SK-N-SH treated with all-trans-retinoic acid at 6 μM for 48 hours (cell line): ENCODE measurements at regions not wholly inside any gene's neighbourhood (a gene's known extent, or its start where the extent isn't known, plus 50 kb on each side); places are given as distances from the start of the nearest gene placed in this dataset.

ENCODE experiments used
- ATAC-seq: fragments of 200-7000 bp; cut with Tn5 transposase; 3 replicates; pipeline ENCODE4 v1.9.1; 2020; ENCODE audit warnings: mild to moderate bottlenecking, moderate library complexity
- BACH2 ChIP-seq: fragments of 250-450 bp; sonication (Bioruptor Pico); IDR thresholded peaks from 2 replicates; pipeline ENCODE4 v1.9.0; 2021; ENCODE audit warnings: mild to moderate bottlenecking, borderline replicate concordance
- CSDC2 ChIP-seq: fragments of 250-450 bp; sonication (Bioruptor Pico); IDR thresholded peaks from 2 replicates; pipeline ENCODE4 v1.5.0; 2020; ENCODE audit warnings: mild to moderate bottlenecking, moderate library complexity
- ISL1 ChIP-seq: fragments of 250-450 bp; sonication (Bioruptor Pico); IDR thresholded peaks from 2 replicates; pipeline ENCODE4 v2.1.2; 2022; ENCODE audit warnings: mild to moderate bottlenecking, moderate library complexity
- OSR1 ChIP-seq: fragments of 250-450 bp; sonication (Bioruptor Pico); IDR thresholded peaks from 2 replicates; pipeline ENCODE4 v1.8.0; 2022; ENCODE audit warnings: moderate library complexity, mild to moderate bottlenecking, inconsistent platforms
- PPARA ChIP-seq: fragments of 250-450 bp; sonication (Bioruptor Pico); IDR thresholded peaks from 2 replicates; pipeline ENCODE4 v1.5.0; 2020; ENCODE audit warnings: mild to moderate bottlenecking, borderline replicate concordance
- SNAI2 ChIP-seq: fragments of 250-450 bp; sonication (Bioruptor Pico); IDR thresholded peaks from 2 replicates; pipeline ENCODE4 v1.5.0; 2020; ENCODE audit warnings: mild to moderate bottlenecking, moderate library complexity
- TCF4 ChIP-seq: fragments of 250-450 bp; sonication (Bioruptor Pico); IDR thresholded peaks from 2 replicates; pipeline ENCODE4 v1.8.0; 2021; ENCODE audit warnings: mild to moderate bottlenecking, moderate library complexity, borderline replicate concordance
- TOX ChIP-seq: fragments of 250-450 bp; sonication (Bioruptor Pico); IDR thresholded peaks from 2 replicates; pipeline ENCODE4 v1.8.0; 2021; ENCODE audit warnings: mild to moderate bottlenecking, moderate library complexity, borderline replicate concordance
- ZC3H10 ChIP-seq: fragments of 250-450 bp; sonication (Bioruptor Pico); IDR thresholded peaks from 2 replicates; pipeline ENCODE4 v1.5.1; 2021; ENCODE audit warnings: mild to moderate bottlenecking, moderate library complexity
- ZFP3 ChIP-seq: fragments of 250-450 bp; sonication (Bioruptor Pico); IDR thresholded peaks from 2 replicates; pipeline ENCODE4 v1.5.0; 2020; ENCODE audit warnings: mild to moderate bottlenecking, moderate library complexity
- ZFP30 ChIP-seq: fragments of 450-650 bp; formaldehyde crosslinking; IDR thresholded peaks from 2 replicates; pipeline ENCODE4 v1.5.0; 2022; ENCODE audit warnings: mild to moderate bottlenecking, moderate library complexity
- ZNF565 ChIP-seq: fragments of 450-650 bp; formaldehyde crosslinking; conservative IDR thresholded peaks from 2 replicates; pipeline ENCODE4 v1.5.0; 2020; ENCODE audit warnings: low read depth, mild to moderate bottlenecking, moderate library complexity
- ZNF70 ChIP-seq: fragments of 450-650 bp; formaldehyde crosslinking; IDR thresholded peaks from 2 replicates; pipeline ENCODE4 v1.5.0; 2020; ENCODE audit warnings: mild to moderate bottlenecking, moderate library complexity
- ZNF8 ChIP-seq: fragments of 450-650 bp; formaldehyde crosslinking; IDR thresholded peaks from 2 replicates; pipeline ENCODE4 v1.5.0; 2020; ENCODE audit warnings: mild to moderate bottlenecking, moderate library complexity
- TF ChIP-seq, protein P1 (sequence below): fragments of 250-450 bp; sonication (Bioruptor Pico); IDR thresholded peaks from 2 replicates; pipeline ENCODE4 v1.8.0; 2020; ENCODE audit warnings: mild to moderate bottlenecking, moderate library complexity, borderline replicate concordance
- TF ChIP-seq, protein P2 (sequence below): fragments of 250-450 bp; sonication (Bioruptor Pico); IDR thresholded peaks from 2 replicates; pipeline ENCODE4 v1.8.0; 2021; ENCODE audit warnings: low read depth, mild to moderate bottlenecking, moderate library complexity, borderline replicate concordance
- TF ChIP-seq, protein P3 (sequence below): fragments of 250-450 bp; sonication (Bioruptor Pico); IDR thresholded peaks from 2 replicates; pipeline ENCODE4 v1.5.1; 2021; ENCODE audit warnings: mild to moderate bottlenecking, moderate library complexity

DNA sequence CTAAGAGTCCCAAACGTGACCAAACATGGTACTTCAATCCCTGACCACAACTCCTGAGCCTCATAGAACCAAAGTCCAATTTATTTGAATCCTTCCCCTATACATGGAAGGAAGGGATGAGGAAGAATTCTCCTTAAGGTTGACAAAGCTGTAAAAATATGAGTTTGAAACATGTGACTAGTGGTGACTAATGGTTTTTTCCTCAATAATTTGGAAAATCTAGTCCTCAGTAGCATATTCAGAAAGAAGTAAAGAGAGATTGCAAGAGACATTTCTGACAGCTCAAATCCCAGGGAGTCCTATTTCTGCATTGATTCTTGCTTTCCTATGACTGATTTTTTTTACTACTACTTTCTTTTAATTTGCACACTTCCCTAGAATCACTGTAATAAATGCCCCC, 443.7 kb downstream of the FRK start:
- no peak for TF ChIP-seq TOX (CRISPR knock-in tag)
- TF ChIP-seq ZFP30 (CRISPR knock-in tag) = no peak
- TF ChIP-seq, protein P1, sequence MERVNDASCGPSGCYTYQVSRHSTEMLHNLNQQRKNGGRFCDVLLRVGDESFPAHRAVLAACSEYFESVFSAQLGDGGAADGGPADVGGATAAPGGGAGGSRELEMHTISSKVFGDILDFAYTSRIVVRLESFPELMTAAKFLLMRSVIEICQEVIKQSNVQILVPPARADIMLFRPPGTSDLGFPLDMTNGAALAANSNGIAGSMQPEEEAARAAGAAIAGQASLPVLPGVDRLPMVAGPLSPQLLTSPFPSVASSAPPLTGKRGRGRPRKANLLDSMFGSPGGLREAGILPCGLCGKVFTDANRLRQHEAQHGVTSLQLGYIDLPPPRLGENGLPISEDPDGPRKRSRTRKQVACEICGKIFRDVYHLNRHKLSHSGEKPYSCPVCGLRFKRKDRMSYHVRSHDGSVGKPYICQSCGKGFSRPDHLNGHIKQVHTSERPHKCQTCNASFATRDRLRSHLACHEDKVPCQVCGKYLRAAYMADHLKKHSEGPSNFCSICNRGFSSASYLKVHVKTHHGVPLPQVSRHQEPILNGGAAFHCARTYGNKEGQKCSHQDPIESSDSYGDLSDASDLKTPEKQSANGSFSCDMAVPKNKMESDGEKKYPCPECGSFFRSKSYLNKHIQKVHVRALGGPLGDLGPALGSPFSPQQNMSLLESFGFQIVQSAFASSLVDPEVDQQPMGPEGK (CRISPR knock-in tag) = no peak
- no peak for TF ChIP-seq BACH2 (CRISPR knock-in tag)
- TF ChIP-seq, protein P2, sequence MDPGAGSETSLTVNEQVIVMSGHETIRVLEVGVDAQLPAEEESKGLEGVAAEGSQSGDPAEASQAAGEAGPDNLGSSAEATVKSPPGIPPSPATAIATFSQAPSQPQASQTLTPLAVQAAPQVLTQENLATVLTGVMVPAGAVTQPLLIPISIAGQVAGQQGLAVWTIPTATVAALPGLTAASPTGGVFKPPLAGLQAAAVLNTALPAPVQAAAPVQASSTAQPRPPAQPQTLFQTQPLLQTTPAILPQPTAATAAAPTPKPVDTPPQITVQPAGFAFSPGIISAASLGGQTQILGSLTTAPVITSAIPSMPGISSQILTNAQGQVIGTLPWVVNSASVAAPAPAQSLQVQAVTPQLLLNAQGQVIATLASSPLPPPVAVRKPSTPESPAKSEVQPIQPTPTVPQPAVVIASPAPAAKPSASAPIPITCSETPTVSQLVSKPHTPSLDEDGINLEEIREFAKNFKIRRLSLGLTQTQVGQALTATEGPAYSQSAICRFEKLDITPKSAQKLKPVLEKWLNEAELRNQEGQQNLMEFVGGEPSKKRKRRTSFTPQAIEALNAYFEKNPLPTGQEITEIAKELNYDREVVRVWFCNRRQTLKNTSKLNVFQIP (CRISPR knock-in tag) = no peak
- ATAC-seq = no peak

DNA sequence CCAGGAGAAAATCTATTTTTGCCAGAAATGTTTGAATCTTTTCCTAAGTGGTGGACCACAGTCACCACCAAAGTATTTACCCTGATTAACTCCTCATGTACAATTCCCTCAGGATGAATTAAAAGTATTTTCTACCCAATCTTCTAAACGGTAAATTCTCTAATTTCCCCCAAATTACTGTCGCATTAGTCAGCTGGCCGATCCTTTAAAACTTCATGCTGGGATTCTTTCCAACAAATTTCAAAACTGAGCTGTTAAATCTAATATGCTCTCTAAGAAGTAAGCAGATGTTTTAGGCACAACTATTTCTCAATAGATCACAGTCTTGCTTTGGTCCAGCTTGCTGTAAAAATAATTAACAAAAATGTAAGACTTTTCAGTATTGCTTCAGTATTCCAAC, 447.2 kb downstream of the FRK start:
- peak; percentile 88 for ATAC-seq
- TF ChIP-seq ISL1 (peak; percentile 87), TCF4 (CRISPR knock-in tag) (no peak)

DNA sequence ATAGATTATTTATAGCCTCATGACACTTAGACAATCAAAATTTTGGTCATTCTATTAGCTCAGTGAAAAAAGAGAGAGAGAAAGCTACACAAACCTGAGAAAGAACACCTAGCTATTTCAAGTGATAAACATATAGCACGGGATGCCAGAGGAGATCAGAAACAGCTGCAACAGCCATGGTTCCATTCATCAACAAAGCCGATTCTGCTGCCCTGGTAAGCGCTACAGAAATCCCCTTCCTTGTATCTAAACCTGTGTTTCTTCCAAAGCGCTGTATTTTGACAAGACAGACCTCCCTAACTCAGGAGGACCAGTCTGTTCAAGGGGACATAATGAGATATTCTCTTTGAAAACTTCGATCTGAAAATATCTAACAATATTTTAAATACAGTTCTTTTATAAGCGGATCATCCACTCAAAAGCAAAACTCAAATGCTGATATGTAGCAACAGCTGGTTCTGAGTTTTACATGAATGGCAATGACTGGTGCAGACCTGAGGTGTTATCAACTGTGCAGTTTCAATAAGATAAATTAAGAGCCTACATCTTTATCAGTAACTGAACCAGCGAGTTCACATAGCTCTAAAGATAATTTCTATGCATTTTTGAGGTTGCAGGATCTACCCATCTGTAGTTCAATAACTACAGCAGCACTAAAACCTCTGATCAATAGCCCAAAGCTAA, 447.8 kb downstream of the FRK start:
- TF ChIP-seq ZNF8 (no peak), BACH2 (CRISPR knock-in tag) (no peak), ZFP3 (CRISPR knock-in tag) (no peak), ZC3H10 (CRISPR knock-in tag) (no peak), ISL1 (no peak), ZNF70 (CRISPR knock-in tag) (no peak), PPARA (CRISPR knock-in tag) (no peak), OSR1 (CRISPR knock-in tag) (no peak), TOX (CRISPR knock-in tag) (no peak), ZNF565 (CRISPR knock-in tag) (no peak), SNAI2 (CRISPR knock-in tag) (no peak), CSDC2 (no peak)
- TF ChIP-seq, protein P1 (CRISPR knock-in tag) = no peak
- TF ChIP-seq, protein P3, sequence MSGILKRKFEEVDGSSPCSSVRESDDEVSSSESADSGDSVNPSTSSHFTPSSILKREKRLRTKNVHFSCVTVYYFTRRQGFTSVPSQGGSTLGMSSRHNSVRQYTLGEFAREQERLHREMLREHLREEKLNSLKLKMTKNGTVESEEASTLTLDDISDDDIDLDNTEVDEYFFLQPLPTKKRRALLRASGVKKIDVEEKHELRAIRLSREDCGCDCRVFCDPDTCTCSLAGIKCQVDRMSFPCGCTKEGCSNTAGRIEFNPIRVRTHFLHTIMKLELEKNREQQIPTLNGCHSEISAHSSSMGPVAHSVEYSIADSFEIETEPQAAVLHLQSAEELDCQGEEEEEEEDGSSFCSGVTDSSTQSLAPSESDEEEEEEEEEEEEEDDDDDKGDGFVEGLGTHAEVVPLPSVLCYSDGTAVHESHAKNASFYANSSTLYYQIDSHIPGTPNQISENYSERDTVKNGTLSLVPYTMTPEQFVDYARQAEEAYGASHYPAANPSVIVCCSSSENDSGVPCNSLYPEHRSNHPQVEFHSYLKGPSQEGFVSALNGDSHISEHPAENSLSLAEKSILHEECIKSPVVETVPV = no peak
- TF ChIP-seq, protein P2 (CRISPR knock-in tag) = no peak
- ATAC-seq = peak; percentile 52; the same call in 2 of the 3 replicates

DNA sequence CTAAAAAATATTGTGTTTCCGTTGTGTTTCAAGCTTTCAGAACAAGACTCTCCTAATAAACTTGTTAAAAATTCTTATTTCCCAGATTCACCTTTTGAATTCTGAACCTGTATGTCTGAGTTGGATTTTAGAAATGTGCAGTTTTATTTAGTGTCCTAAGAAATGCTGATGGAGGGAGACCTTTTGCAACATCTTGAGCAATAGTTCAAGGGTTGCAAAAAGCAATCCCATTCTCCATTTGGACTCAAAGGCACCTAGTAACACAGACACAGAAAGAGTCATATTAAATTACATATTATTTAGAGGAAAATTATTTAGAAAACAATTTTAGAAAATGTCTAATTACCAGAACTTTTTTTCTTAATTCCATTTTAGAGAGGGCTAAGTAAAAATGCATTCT, 448.5 kb downstream of the FRK start:
- no peak for ATAC-seq
- TF ChIP-seq, protein P1 (CRISPR knock-in tag) = no peak
- TF ChIP-seq CSDC2 = no peak
